ENCODE measurements at regions not wholly inside any gene's neighbourhood (a gene's known extent, or its start where the extent isn't known, plus 50 kb on each side); places are given as distances from the start of the nearest gene placed in this dataset.

DNA sequence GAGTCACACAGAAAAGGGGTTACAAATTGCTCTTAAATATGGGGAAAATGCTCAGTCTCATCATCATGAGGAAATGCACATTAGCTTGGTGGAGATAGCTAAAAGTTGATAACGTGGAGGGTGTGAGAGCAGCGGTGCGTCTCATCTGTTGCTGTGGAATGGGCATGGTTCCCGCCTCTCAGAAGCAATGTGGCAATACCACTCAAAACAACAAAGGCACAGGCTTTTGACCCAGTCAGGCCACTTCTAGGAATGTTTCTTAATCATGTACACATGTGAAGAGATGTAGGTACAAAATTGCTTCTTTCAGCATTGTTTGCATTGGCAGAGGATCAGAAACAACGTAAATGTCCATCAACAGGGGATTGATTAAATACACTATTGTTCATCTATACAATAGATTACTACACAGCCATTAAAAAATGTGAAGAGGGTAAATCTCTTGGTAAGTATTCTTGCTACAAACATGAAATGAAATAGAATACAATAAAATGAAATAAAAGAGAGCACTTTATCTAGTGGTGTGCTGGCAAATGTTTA, 212.6 kb upstream of the MSX2 start:
- no peaks in the 10 kb centered on the region for H3K9me3 ChIP-seq (ENCODE audit: control insufficient read depth in 4 of 4, low read length in 3 of 4)
- TF ChIP-seq, protein P1, sequence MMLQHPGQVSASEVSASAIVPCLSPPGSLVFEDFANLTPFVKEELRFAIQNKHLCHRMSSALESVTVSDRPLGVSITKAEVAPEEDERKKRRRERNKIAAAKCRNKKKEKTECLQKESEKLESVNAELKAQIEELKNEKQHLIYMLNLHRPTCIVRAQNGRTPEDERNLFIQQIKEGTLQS (IDR thresholded peaks at IDR 0.05) = no peak
- TF ChIP-seq, protein P2, sequence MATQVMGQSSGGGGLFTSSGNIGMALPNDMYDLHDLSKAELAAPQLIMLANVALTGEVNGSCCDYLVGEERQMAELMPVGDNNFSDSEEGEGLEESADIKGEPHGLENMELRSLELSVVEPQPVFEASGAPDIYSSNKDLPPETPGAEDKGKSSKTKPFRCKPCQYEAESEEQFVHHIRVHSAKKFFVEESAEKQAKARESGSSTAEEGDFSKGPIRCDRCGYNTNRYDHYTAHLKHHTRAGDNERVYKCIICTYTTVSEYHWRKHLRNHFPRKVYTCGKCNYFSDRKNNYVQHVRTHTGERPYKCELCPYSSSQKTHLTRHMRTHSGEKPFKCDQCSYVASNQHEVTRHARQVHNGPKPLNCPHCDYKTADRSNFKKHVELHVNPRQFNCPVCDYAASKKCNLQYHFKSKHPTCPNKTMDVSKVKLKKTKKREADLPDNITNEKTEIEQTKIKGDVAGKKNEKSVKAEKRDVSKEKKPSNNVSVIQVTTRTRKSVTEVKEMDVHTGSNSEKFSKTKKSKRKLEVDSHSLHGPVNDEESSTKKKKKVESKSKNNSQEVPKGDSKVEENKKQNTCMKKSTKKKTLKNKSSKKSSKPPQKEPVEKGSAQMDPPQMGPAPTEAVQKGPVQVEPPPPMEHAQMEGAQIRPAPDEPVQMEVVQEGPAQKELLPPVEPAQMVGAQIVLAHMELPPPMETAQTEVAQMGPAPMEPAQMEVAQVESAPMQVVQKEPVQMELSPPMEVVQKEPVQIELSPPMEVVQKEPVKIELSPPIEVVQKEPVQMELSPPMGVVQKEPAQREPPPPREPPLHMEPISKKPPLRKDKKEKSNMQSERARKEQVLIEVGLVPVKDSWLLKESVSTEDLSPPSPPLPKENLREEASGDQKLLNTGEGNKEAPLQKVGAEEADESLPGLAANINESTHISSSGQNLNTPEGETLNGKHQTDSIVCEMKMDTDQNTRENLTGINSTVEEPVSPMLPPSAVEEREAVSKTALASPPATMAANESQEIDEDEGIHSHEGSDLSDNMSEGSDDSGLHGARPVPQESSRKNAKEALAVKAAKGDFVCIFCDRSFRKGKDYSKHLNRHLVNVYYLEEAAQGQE (IDR thresholded peaks at IDR 0.05) = no peak
- TF ChIP-seq YY1 (IDR thresholded peaks at IDR 0.05) = no peak
- TF ChIP-seq HNF4A (conservative IDR thresholded peaks at IDR 0.05) = no peak
- no peak for TF ChIP-seq RXRA (IDR thresholded peaks at IDR 0.05)
- no peaks in the 10 kb centered on the region for H3K27me3 ChIP-seq (ENCODE audit: control insufficient read depth in 4 of 4, insufficient read depth in 4 of 4, low read length in 3 of 4)
- H3K27ac ChIP-seq (ENCODE audit: low read depth in 1 of 2, low read length in 2 of 2) = no peak overlapping the region
- H3K36me3 ChIP-seq (ENCODE audit: control insufficient read depth in 4 of 4, insufficient read depth in 3 of 4, low read depth in 1 of 4, low read length in 3 of 4) = no peaks in the 10 kb centered on the region
- H3K9ac ChIP-seq (ENCODE audit: low read depth in 1 of 2, low read length in 2 of 2) = no peak overlapping the region
- no peak for DNase-seq (ENCODE audit: low spot score)
- H3K4me3 ChIP-seq (ENCODE audit: low read depth in 1 of 3, low read length in 3 of 3) = no peak overlapping the region
- H3K4me1 ChIP-seq (ENCODE audit: control insufficient read depth in 4 of 4, insufficient read depth in 4 of 4, low read length in 3 of 4) = no peaks in the 10 kb centered on the region
- WGBS = 55% methylated on average over 5 of the region's 5 CpGs

DNA sequence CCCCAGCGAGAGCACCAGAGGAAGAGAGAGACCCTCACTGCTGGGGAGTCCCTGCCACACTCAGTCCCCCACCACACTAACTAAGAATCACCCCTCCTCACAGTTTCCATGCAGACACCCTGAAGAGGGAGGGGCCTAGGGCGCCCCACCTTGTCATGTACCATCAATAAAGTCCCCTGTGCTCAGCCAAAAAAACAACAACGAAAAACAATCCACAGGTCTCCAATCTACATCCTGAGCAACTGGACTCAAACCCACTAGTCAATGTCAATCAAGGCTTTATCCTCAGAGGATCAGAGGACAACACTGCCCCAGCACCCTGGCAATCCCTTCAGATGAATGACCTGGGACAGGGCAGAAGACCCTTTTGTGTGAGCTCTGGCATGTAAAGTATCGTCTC, 210.1 kb upstream of the MSX2 start:
- TF ChIP-seq YY1 (IDR thresholded peaks at IDR 0.05) = no peak
- no peak for TF ChIP-seq TAF1 (conservative IDR thresholded peaks at IDR 0.05)
- TF ChIP-seq FOXA1 (IDR thresholded peaks at IDR 0.05) = no peak
- TF ChIP-seq HNF4G (IDR thresholded peaks at IDR 0.05) = no peak
- no peak for TF ChIP-seq SP1 (IDR thresholded peaks at IDR 0.05)
- no peak for TF ChIP-seq GABPA (IDR thresholded peaks at IDR 0.05 in 1 of 2, conservative IDR thresholded peaks at IDR 0.05 in 1 of 2)
- no peaks in the 10 kb centered on the region for H3K36me3 ChIP-seq (ENCODE audit: control insufficient read depth in 4 of 4, insufficient read depth in 3 of 4, low read depth in 1 of 4, low read length in 3 of 4)
- H3K9ac ChIP-seq (ENCODE audit: low read depth in 1 of 2, low read length in 2 of 2) = no peak overlapping the region
- DNase-seq (ENCODE audit: low spot score) = no peak
- H3K27ac ChIP-seq (ENCODE audit: low read depth in 1 of 2, low read length in 2 of 2) = no peak overlapping the region
- WGBS = 69% methylated on average over 4 of the region's 4 CpGs
- no peaks in the 10 kb centered on the region for H3K4me1 ChIP-seq (ENCODE audit: control insufficient read depth in 4 of 4, insufficient read depth in 4 of 4, low read length in 3 of 4)
- no peak overlapping the region for H3K4me3 ChIP-seq (ENCODE audit: low read depth in 1 of 3, low read length in 3 of 3)
- H3K27me3 ChIP-seq (ENCODE audit: control insufficient read depth in 4 of 4, insufficient read depth in 4 of 4, low read length in 3 of 4) = no peaks in the 10 kb centered on the region
- H3K9me3 ChIP-seq (ENCODE audit: control insufficient read depth in 4 of 4, low read length in 3 of 4) = peaks cover 0 to 2% (median 0%) of the 10 kb centered on the region in 4 donors

DNA sequence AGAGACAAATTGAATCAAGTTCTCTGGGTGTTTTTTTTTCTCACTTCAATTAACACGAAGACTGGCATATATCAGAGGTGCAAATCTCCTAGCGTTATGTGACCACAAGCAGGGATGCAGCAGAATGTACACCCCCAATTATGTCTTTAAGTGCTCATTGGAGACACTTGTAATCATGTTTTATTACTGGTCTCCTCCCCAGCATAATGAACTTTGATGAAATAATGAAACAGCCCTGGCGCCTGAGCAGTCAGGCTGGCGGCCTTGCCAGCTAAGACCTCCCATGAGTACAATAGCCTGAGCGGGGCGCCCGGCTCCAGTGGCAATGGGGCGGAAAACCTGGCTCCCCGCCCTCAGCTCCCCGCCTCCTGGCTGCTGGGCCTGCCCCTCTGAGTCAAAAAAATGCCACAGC, 209.4 kb upstream of the MSX2 start:
- TF ChIP-seq EGR1 (IDR thresholded peaks at IDR 0.05; ENCODE audit: low read depth in 2 of 2) = no peak
- TF ChIP-seq, protein P3, sequence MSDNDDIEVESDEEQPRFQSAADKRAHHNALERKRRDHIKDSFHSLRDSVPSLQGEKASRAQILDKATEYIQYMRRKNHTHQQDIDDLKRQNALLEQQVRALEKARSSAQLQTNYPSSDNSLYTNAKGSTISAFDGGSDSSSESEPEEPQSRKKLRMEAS (IDR thresholded peaks at IDR 0.05) = no peak
- TF ChIP-seq, protein P1 (IDR thresholded peaks at IDR 0.05) = no peak
- no peak for TF ChIP-seq JUND (IDR thresholded peaks at IDR 0.05)
- Histone ChIP-seq H3K9ac (ENCODE audit: low read depth in 1 of 2, low read length in 2 of 2) (no peak overlapping the region), H3K4me3 (ENCODE audit: low read depth in 1 of 3, low read length in 3 of 3) (no peak overlapping the region), H3K4me1 (ENCODE audit: control insufficient read depth in 4 of 4, insufficient read depth in 4 of 4, low read length in 3 of 4) (no peaks in the 10 kb centered on the region), H3K27me3 (ENCODE audit: control insufficient read depth in 4 of 4, insufficient read depth in 4 of 4, low read length in 3 of 4) (no peaks in the 10 kb centered on the region), H3K9me3 (ENCODE audit: control insufficient read depth in 4 of 4, low read length in 3 of 4) (peaks cover 0 to 2% (median 0%) of the 10 kb centered on the region in 4 donors), H3K36me3 (ENCODE audit: control insufficient read depth in 4 of 4, insufficient read depth in 3 of 4, low read depth in 1 of 4, low read length in 3 of 4) (no peaks in the 10 kb centered on the region), H3K27ac (ENCODE audit: low read depth in 1 of 2, low read length in 2 of 2) (no peak overlapping the region)
- no peak for DNase-seq (ENCODE audit: low spot score)
- WGBS = 73% methylated on average over 10 of the region's 10 CpGs
